ENCODE measurements at regions not wholly inside any gene's neighbourhood (a gene's known extent, or its start where the extent isn't known, plus 50 kb on each side); places are given as distances from the start of the nearest gene placed in this dataset. TPM values are rescaled to one million over a fixed set of nuclear protein-coding genes. Genes with fewer than 3 reads are reported as not detected.

GRCh38 chr20:43799741-43800140 lies 72.9 kb upstream of the GTSF1L start:
- no peak for DNase-seq

DNA sequence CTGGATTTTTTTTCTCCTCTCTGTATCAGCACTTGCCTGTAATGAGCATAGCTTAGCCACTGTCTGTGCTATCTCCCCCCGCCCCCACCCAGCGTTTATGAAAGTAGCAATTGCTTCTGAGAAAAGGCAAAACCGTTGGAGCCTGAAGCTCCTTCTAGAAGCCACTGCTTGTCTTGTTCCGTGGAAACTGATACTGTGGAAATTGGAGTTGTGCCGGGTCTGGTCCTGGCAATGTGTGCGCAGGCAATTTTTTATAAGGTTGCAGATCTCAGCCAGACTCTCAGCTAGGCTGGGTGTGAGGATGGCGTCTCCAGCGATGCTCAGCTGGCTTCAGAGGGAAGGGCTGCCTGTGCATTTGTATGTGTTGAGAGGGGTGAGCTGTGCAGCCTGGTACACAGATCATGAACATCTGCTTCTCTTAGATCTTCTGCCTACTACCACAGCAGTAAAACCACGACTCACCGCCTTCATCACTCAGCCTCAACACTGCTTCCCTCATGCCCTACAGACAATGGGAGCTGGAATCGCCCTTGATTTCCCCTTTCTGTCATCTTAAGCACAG lies 72.4 kb upstream of the GTSF1L start:
- DNase-seq: peak; percentile 5

- DNase-seq: no peak
Observed at GRCh38 chr20:43798291-43799149, 71.7 kb upstream of the GTSF1L start.

DNA sequence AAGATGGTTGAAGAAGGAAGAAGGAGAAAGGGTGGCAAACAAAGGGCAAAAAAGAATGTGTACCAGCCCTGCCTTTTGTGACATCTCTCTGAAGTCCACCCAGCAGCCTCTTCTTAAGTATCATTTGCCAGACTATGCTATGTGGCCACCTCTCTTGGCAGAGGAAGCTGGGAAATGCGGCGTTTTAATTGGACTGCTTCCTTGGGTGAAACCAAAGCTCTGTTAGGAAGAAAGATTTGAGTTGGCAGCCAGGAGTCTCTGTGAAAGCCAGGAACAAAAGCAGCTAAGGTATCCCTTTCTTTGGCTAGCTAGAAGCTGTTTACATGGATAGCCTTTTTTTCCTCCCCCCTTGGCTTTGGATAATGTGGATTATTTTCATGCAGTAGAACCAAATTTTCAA lies 67.5 kb upstream of the GTSF1L start:
- no peak for DNase-seq

DNA sequence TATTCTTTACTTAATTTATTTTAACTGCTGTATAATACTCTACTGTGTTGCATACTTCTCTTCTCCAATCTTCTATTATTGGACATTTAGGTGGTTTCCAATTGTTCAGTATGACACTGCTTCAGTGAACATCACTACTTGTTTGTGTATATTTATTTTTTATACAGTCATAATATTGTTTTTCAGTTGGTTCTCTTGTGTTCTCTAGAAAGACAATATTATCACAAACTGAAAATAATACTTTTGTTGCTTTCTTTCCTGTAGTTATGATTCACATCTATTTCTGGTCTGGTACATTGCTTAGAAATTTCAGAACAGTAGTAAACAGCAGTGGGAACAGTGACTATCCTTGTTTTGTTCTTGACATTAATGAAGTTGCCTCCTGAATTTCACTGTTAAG lies 62.8 kb upstream of the GTSF1L start:
- DNase-seq: no peak

DNA sequence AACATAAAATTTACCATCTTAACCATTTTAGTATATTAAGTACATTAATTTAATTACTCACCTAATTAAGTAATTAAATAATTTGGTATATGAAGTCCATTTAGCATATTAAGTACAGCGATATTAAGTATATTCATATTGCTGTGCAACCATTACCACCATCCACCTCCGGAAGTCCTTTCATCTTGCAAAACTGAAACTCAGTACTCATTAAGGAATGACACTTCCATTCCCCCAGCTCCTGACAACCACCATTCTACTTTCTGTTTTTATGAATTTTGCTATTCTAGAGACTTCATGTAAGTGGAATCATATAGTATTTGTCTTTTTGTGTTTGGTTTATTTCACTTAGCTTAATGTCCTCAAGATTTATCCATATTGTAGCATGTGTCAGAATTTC lies 61.1 kb upstream of the GTSF1L start:
- DNase-seq: no peak

DNA sequence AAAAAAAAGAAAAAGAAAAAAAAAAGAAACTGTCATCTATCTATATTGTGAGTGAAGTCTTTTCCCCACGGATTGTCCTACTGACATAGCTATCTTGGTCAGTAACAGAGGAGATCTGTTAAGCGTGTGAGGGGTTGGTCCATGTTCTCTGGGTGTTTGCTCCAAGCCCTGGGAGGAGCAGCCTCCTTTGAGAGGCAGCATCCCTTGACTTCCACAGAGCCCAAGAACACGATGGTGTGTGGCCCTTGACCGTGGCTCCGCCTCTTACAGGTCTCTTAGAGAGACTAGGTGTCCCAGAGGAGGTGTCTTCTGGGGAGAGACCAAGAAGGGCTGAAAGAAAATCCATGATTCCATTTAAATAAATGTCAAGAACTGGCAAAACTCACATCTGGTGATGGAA lies 60.1 kb upstream of the GTSF1L start:
- DNase-seq: no peak

DNA sequence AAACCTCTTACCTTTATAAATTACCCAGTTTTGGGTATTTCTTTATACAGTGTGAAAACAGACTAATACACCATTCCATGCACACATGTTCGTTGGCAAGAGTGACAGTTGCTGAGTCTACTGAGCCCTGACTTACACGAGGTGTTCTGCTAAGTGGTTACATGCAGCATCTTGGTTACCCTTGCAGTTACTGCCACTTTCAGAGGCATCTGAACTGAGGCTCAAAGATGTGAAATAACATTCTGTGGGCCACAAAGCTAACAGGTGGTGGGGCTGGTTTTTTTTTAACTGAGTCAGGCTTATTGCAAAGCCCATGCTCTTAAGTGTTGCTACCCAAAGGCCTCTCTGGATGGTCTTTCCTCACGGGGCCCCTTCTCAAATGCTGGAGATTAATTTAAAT lies 54.4 kb upstream of the GTSF1L start:
- no peak for DNase-seq

DNA sequence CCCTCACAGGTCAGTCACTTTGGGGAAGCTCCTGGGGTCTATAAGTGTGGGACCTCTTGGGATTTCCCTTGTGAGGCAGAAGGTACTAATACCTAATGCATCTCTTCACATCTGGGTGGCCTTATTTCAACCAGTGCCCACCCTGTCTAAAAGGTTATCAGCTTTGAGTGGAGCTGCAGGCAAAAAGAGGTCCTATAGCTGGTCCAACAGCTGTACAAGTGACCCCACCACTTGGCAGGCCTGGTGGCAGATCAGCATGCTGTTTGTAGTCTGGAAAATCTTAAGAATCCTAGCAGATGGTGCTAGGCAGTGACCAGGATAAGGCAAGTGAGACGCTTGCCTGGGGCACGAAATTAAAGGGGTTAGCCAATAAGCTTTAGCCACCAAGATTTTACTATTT lies 51.6 kb upstream of the GTSF1L start:
- DNase-seq: no peak

GRCh38 chr20:43776691-43777090 lies 49.9 kb upstream of the GTSF1L start:
- no peak for DNase-seq

Small RNAs in the stretch of these regions (small RNA-seq; reads per million reads assigned to genes)
- gene RNU6-639P: not detected
